Cardiac septum (tissue), 1 donor: ENCODE measurements at regions not wholly inside any gene's neighbourhood (a gene's known extent, or its start where the extent isn't known, plus 50 kb on each side); places are given as distances from the start of the nearest gene placed in this dataset.

ENCODE experiments used
- DNase-seq: peaks from one replicate; pipeline ENCODE4 v3.0.0-alpha.2; 2020; ENCODE audit warnings: low spot score
- intact Hi-C: fragments of 100-400 bp; cut with DNase I; formaldehyde crosslinking; loops from one replicate; pipeline ENCODE4 v1.14.0; 2022
- donor health status: DM: no; HTN: no; CAD: no.

- intact Hi-C loops = no loop called here
- no peak for DNase-seq
Measured at GRCh38 chr12:76143343-76144244, 59.1 kb upstream of the NAP1L1 start.

DNA sequence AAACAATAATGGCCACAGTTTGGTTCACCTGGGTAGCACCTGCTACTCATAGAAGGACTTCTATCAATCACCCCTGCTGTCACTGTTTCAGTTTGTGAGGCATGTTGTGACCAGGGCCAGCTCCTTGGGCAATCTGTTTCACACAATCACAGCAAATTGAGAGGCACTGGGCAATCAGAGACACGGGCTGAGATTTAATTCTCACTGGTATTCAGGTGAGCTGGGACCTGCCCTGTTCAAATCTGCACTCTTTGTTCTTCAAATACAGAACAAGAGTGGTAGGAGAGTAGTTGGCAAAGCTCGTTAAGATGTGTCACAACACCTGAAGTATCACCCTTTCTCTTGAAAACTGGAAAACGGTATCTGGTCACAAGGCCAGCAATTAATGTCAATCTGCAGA is 57.8 kb upstream of the NAP1L1 start:
- DNase-seq = no peak
- intact Hi-C loops = no loop called here

GRCh38 chr12:76138656-76139055 is 54.2 kb upstream of the NAP1L1 start:
- DNase-seq = no peak

GRCh38 chr12:76137606-76138005 is 53.1 kb upstream of the NAP1L1 start:
- intact Hi-C loops = no loop called here

More at GRCh38 chr12:76138656-76139055, 54.2 kb upstream of the NAP1L1 start:
- intact Hi-C loops = no loop called here

GRCh38 chr12:76135456-76135855 is 51.0 kb upstream of the NAP1L1 start:
- intact Hi-C loops = no loop called here
- DNase-seq = no peak

More at GRCh38 chr12:76137606-76138005, 53.1 kb upstream of the NAP1L1 start:
- DNase-seq = no peak
